Chondrocyte (in vitro differentiated cells): ENCODE measurements at regions not wholly inside any gene's neighbourhood (a gene's known extent, or its start where the extent isn't known, plus 50 kb on each side); places are given as distances from the start of the nearest gene placed in this dataset.

Experiments
- DNase-seq: peaks from one replicate; pipeline ENCODE4 v3.0.0; 2021; ENCODE audit warnings: mixed read lengths, low spot score
- H3K27ac Mint-ChIP-seq: one replicate; pipeline ENCODE4 v1.8.0; 2021; ENCODE audit warnings: mild to moderate bottlenecking, moderate library complexity, mixed read lengths; ENCODE audit not compliant: unreplicated experiment
- H3K27me3 Mint-ChIP-seq: 2 replicates; pipeline ENCODE4 v1.8.0; 2021; ENCODE audit warnings: low read depth, mixed read lengths
- H3K36me3 Mint-ChIP-seq: 2 replicates; pipeline ENCODE4 v1.8.0; 2021; ENCODE audit warnings: low read depth, mixed read lengths
- H3K4me1 Mint-ChIP-seq: 2 replicates; pipeline ENCODE4 v1.8.0; 2021; ENCODE audit warnings: low read depth, mild to moderate bottlenecking, mixed read lengths
- H3K4me3 Mint-ChIP-seq: one replicate; pipeline ENCODE4 v1.8.0; 2021; ENCODE audit warnings: mild to moderate bottlenecking, moderate library complexity, mixed read lengths; ENCODE audit not compliant: unreplicated experiment
- H3K9me3 Mint-ChIP-seq: 2 replicates; pipeline ENCODE4 v1.8.0; 2021; ENCODE audit warnings: low read depth, mixed read lengths
- CTCF ChIP-seq: fragments of 200-600 bp; sonication (generic); IDR thresholded peaks from 2 replicates; pipeline ENCODE4 v1.5.0; 2021; ENCODE audit warnings: antibody characterized with exemption, mild to moderate bottlenecking, moderate library complexity

GRCh38 chr1:191963781-191964455 lies 194.3 kb upstream of the RGS18 start:
- Mint-ChIP-seq H3K4me1 (peaks cover 4% of the 10 kb centered on the region), H3K27ac (no peak overlapping the region), H3K4me3 (no peak overlapping the region), H3K36me3 (no peaks in the 10 kb centered on the region), H3K27me3 (no peaks in the 10 kb centered on the region), H3K9me3 (no peaks in the 10 kb centered on the region)
- TF ChIP-seq CTCF, result no peak
- DNase-seq, result no peak

- no peak for DNase-seq
- TF ChIP-seq CTCF, result no peak
- H3K27ac Mint-ChIP-seq, result no peak overlapping the region
These were observed 189.0 kb upstream of the RGS18 start for GRCh38 chr1:191969290-191969689.

GRCh38 chr1:191970116-191970515 lies 188.1 kb upstream of the RGS18 start:
- Mint-ChIP-seq H3K4me1 (no peaks in the 10 kb centered on the region), H3K9me3 (no peaks in the 10 kb centered on the region), H3K27ac (no peak overlapping the region), H3K36me3 (peaks cover 3% of the 10 kb centered on the region), H3K4me3 (no peak overlapping the region), H3K27me3 (no peaks in the 10 kb centered on the region)
- no peak for TF ChIP-seq CTCF
- no peak for DNase-seq

More at GRCh38 chr1:191969290-191969689, 189.0 kb upstream of the RGS18 start:
- no peaks in the 10 kb centered on the region for H3K27me3 Mint-ChIP-seq
- H3K4me1 Mint-ChIP-seq, result no peaks in the 10 kb centered on the region
- no peaks in the 10 kb centered on the region for H3K36me3 Mint-ChIP-seq
- H3K9me3 Mint-ChIP-seq, result no peaks in the 10 kb centered on the region
- no peak overlapping the region for H3K4me3 Mint-ChIP-seq

- Mint-ChIP-seq H3K4me1 (no peaks in the 10 kb centered on the region), H3K27me3 (no peaks in the 10 kb centered on the region), H3K27ac (no peak overlapping the region), H3K4me3 (no peak overlapping the region), H3K36me3 (peaks cover 3% of the 10 kb centered on the region), H3K9me3 (no peaks in the 10 kb centered on the region)
- no peak for DNase-seq
- no peak for TF ChIP-seq CTCF
These were observed 186.8 kb upstream of the RGS18 start for GRCh38 chr1:191971447-191971846.

- Mint-ChIP-seq H3K9me3 (no peaks in the 10 kb centered on the region), H3K27me3 (no peaks in the 10 kb centered on the region)
These were observed 184.3 kb upstream of the RGS18 start for GRCh38 chr1:191974004-191974403.

More at GRCh38 chr1:191974004-191974403, 184.3 kb upstream of the RGS18 start:
- Mint-ChIP-seq H3K36me3 (peaks cover 3% of the 10 kb centered on the region), H3K4me1 (no peaks in the 10 kb centered on the region), H3K4me3 (no peak overlapping the region), H3K27ac (no peak overlapping the region)
- no peak for TF ChIP-seq CTCF
- no peak for DNase-seq
